GM04504 (cell line): ENCODE measurements at regions not wholly inside any gene's neighbourhood (a gene's known extent, or its start where the extent isn't known, plus 50 kb on each side); places are given as distances from the start of the nearest gene placed in this dataset.

Source experiments
- DNase-seq: peaks from one replicate; pipeline ENCODE4 v3.0.0-alpha.2; 2012; ENCODE audit warnings: low read depth

DNA sequence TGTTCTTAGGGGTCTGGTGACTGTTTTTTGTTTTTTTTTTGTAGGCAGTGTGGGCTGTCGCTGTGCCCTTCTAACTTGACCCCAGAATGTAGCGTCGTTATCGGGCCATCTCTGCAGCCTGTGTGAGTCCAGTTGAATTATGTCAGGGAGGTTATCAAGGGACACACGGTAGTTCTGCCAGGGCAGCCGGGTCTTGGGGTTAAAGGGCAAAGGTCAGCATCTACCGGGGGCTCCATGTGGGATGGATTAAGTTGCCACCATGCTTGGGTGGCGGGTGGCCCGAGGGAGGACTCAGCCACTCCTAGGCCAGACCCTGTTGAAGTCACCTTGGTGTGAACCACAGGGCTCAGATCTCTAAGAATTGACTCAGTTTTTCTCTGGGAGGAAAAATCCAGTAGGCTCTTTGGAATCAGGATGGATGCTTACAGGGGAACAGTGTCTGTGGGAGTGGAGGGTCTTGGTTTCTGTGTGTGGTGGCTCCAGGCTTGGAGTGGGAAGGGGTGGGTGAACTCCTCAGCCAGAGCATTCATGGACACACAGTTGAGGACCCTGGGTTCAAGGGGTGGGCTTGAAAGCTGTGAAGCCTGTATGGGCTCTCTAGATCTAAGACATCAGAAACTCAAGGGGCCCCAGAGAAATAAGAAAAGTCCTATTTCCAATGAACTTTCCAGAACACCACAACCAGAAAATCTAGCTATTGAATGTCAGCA is 191.7 kb downstream of the IRF8 start:
- no peak for DNase-seq

DNA sequence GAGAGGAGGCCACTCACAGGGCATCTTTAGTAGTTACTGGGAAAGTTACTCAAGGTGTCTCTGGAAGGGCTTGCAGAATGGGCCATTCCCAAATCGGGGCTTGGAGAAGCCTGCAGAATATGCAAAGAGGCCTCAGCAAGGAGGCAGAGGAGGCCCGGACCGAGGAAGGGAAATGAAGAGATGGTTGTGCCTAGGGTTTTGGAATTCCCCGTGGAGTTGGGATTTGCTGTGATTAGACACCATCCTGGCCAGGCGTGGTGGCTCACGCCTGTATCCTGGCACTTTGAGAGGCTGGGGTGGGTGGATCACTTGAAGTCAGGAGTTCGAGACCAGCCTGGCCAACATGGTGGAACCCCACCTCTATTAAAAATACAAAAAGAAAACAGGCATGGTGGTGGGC is 193.0 kb downstream of the IRF8 start:
- DNase-seq: no peak

- DNase-seq: no peak
These were observed 193.9 kb downstream of the IRF8 start for GRCh38 chr16:86092586-86093480.

- DNase-seq: no peak
These were observed 195.1 kb downstream of the IRF8 start for GRCh38 chr16:86093801-86094750.

DNA sequence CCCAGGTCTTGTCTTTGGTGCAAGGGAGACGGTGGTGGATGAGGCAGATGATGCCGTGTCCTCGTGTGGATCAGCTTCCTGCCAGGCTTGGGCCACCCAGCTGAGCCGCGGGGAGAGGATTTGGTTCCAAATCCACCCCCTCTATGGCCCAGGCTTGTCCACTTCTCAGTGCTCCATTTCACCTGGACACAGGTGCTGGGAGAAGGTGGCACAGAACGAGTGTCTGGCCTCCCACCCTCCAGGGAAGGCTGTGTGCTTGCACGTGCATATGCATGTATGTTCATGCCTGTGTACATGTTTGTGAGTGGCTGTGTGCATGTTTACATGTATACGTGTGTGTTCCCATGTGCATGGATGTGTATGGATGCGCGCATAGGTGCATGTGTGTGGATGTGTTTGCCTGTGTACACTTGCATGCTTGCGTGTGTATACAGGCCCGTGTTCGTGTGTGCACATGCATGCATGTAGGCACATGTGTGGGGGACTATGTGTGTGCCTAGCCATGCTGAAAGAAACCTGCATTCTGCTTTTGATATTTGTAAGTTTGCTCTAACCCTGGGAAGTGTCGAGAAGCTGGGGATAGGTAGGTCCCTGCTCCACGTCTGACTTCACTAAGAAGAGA is 196.3 kb downstream of the IRF8 start:
- no peak for DNase-seq

DNA sequence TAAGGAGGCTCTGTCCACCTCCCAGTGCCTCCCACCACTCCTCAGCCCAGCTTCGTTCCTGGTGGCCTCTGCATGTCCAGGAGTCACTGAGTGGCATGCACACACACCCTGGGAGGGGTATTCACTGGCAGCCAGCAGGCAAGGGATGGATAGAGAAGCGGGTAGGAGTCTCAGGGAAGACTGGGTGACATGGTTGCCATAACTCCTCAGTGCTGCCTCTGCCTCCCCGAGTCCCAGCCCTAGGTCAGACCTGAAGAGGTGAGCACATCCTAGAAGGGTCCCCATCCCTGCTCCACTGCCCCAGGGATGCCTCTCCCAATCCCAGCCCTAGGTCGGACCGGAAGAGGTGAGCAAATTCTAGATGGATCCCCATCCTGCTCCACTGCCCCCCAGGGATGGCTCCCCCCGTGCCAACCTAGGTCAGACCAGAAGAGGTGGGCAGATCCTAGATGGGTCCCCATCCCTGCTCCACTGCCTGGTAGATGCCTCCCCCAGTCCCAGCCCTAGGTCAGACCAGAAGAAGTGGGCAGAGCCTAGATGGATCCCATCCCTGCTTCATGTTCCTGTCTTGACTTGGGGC is 197.0 kb downstream of the IRF8 start:
- no peak for DNase-seq

- no peak for DNase-seq
These were observed 197.9 kb downstream of the IRF8 start for GRCh38 chr16:86096850-86097249.

GRCh38 chr16:86099326-86099725 is 200.4 kb downstream of the IRF8 start:
- DNase-seq: no peak

DNA sequence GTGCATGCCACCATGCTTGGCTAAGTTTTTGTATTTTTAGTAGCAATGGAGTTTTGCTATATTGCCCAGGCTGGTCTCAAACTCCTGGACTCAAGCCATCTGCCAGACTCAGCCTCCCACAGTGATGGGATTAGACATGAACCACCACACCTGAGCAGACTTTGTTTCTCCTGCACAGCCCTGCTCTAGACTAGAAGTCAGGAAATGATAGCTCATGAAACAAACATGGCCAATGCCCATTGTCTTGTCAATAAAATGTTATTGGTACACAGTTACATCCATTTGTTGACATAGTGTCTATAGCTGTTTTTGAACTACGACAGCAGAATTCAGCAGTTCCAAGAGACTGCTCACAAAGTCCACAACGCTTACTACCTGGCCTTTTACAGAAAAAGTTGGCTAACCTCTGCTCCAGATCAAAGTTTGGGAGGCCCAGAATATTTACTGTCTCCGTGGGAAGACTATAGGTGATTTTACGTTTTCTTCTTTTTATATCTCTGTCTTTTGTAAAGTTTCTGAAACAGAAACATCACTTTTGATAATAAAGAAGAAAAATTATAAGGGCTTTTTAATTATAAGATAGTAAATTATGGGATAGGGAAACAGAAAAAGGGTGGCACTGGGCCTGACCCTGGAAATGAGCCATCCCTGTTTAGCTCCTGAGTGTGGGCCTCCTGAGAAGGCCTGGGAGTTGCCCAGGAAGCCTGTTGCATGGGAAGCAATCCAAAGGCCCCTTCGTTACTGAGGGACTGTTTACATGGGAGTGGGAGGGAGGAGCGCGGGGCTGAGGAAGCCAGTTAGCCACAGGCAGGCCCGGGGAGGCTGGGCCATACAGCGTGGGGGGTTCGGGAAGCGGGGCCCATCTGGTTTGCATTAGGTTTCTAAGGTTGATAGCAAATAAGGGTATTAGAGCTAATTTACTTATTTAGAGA is 201.5 kb downstream of the IRF8 start:
- no peak for DNase-seq

DNA sequence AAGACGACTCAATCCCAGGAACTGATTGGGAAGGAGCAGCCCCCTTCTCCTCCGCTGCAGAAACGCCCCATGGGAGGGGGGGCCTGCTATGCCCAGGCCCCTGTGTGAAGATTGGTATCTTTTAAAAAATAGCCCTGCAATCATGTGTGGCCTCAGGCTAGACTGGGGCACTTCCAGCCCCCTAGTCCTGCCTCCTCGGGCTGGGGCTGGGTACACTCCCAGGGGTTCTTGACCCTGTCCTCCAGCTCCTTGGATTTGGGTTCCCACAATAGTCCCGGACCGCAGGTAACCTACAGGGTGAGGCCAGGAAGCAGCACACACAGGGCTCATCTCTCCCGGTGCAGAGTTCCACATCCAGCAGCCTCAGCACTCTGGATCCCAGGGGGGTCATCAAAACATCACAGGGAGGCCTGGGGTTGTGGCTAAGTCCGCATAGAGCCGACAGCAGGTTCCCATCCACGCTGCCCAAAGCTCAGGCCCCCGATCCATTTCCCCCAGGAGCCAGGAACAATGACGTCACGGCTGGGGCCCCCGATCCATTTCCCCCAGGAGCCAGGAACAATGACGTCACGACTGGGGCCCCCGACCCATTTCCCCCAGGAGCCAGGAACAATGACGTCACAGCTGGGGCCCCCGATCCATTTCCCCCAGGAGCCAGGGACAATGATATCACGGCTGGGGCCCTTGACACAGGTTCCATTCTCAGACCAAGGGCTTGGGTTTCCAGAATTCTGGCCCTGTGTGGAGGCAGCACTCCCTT is 202.4 kb downstream of the IRF8 start:
- DNase-seq: no peak

- no peak for DNase-seq
These were observed 202.9 kb downstream of the IRF8 start for GRCh38 chr16:86101897-86102157.

DNA sequence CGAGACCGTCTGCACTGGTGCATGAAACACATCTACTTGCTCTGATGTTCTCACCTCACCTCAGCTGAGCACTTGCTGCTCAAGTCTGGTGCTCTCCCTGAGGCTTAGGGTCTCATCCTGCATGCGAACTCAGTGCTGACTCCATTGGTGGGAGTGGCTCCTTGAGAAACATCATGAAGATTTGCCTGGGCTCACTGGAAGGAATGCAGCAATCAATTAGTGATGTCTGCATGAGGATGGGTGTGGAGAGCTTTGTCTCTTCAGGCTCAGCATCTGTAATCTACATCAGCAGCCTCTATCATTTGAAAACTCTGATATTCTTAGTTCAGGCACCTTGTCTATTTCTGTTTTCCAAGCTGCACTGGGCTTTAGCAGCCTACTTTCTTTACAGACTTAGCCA is 204.4 kb downstream of the IRF8 start:
- no peak for DNase-seq

DNA sequence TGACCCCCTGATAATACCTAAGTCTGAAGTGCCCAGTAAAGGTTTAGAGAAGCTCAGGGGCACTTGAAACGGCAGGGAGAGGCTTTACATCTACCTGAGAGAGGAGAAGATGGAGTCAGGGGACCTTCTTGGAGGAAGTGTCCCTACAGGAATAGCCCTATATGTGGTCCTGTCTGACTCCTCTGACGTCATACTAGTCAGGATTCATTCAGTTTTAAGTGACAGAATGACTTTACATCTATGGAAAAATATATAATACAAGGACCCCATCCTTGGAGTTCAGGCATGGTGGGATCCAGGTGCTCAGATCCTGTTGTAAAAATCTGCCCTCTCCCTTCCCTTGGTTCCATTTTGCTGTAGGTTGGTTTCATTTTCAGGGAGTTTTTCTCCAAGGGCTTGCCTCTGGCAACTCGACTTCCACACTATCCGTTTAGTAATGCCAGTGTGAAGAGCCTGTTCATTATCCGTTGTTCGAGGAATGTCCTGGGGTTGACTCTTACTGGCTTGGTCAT is 205.6 kb downstream of the IRF8 start:
- no peak for DNase-seq

DNA sequence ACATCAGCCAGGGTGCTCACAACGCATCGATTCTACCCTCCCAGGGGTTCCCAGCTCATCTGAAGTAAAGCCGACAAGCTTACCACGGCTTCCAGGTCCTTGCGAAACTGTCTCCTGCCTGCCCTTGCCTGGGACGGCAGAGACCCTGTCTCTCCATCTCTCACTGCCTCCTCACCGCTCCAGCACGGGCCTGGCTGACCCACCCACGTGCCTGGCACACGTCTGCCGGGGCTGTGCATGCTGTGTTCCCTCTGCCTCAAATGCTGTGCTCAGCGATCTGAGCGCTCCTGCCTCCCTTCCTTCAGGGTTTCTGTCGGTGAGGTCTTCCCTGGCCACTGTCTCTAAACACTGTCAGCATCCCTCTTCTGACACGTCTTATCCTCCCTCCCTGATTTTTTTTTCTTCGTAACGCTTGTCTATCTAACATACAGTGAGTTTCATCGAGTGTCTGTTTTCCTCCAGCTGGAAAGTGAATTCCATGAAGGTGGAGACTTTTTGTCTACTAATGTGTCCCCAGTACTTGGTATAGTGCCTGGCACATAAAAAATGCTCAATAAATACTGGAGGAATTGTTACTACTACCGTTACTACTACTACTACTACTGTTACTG is 208.4 kb downstream of the IRF8 start:
- no peak for DNase-seq

DNA sequence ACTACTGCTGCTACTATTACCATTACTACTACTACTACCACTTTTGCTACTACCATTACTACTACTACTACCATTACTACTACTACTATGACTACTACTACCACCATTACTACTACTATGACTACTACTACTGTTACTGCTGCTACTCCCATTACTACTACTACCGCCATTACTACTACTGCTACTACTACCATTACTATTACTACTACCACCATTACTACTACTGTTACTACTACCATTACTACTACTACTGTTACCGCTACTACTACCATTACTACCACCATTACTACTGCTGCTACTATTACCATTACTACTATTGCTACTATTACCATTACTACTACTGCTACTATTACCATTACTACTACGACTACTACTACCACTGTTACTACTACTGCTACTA is 209.1 kb downstream of the IRF8 start:
- DNase-seq: no peak

- no peak for DNase-seq
These were observed 211.2 kb downstream of the IRF8 start for GRCh38 chr16:86110134-86110533.

DNA sequence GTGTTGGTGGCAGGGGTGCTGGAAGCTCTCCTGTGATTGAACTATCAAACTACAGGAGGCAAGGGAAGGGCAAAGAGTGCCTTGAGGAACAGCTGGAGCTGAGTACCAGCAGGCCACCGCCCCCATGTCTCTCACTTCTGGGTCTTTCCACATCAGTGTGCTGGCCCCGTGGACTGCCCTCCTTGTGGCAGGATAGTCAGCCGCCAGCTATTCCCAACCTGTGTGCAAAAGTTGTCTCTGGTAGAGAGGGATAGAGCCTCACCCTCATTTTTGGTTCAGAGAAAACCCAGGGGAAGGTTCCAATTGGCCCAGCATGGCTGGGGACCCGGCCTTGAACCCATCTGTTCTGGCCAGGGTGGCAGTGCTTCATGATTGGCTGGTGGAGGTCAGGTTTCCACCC is 211.8 kb downstream of the IRF8 start:
- DNase-seq: no peak

- DNase-seq: no peak
These were observed 213.2 kb downstream of the IRF8 start for GRCh38 chr16:86112178-86112577.

- DNase-seq: no peak
These were observed 218.3 kb downstream of the IRF8 start for GRCh38 chr16:86117235-86117634.
